GM18502 (cell line): ENCODE measurements at regions not wholly inside any gene's neighbourhood (a gene's known extent, or its start where the extent isn't known, plus 50 kb on each side); places are given as distances from the start of the nearest gene placed in this dataset.
"Not testable (repeated sequence)": the region's sequence is repeated elsewhere in the genome, so short reads cannot be mapped to it uniquely, and the experiment has no call there.

Experiments used
- ATAC-seq: cut with Tn5 transposase; IDR thresholded peaks from one replicate; pipeline ENCODE4 v1.9.1; 2021; ENCODE audit warnings: mild to moderate bottlenecking; ENCODE audit not compliant: unreplicated experiment, poor library complexity

DNA sequence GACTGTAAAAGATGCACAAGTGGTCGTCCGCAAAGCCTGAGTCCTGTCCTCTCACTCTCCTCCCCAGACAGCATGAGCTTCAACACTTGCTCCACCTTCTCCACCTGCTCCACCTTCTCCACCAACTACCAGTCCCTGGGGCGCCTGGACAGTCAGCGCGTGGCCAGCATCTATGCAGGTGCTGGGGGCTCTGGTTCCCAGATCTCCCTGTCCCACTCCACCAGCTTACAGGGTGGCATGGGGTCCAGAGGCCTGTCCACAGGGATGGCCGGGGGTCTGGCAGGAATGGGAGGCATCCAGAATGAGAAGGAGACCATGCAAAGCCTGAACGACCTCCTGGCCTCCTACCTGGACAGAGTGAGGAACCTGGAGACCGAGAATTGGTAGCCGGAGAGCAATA is 162.2 kb upstream of the NT5E start:
- no peak for ATAC-seq

DNA sequence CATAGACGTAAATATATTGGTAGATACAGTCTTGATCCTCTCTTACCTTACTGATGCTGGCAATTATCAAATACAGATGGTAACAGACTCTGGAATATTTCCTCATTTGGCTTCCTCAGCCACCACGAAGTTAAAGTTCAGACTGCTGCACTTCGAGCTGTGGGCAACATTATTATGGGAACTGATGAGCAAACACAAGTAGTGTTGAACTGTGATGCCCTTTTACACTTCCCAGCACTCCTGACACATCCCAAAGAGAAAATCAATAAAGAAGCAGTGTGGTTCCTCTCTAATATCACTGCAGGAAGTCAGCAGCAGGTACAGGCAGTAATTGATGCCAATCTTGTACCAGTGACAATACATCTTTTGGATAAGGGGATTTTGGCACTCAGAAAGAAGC is 162.7 kb upstream of the NT5E start:
- no peak for ATAC-seq

DNA sequence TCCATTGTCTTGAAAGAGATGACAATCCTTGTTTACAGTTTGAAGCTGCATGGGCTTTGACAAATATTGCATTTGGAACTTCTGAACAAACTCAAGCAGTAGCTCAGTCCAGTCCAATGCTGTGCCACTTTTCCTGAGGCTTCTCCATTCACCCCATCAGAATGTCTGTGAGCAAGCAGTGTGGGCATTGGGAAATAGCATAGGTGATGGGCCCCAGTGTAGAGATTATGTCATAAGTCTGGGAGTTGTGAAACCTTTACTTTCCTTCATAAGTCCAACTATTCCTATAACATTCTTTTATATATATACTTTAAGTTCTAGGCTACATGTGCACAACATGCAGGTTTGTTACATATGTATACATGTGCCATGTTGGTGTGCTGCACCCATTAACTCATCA is 163.4 kb upstream of the NT5E start:
- ATAC-seq, result not testable (repeated sequence)

DNA sequence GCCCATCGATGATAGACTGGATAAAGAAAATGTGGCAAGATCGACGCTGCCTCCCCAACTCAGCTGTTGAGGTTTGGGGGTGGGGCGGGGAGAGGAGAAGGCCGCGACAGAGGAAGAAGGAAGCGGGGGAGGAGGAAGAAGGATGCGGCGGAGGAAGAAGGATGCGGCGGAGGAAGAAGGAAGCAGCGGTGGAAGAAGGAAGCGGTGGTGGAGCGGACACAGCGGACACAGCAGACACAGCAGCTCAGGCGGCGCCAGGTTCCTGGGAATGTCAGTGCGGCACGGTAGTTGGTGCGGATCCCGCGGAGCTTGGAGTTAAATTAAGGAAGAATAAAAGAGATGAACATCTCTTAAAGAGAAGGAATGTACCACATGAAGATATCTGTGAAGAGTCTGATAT is 163.9 kb upstream of the NT5E start:
- no peak for ATAC-seq

DNA sequence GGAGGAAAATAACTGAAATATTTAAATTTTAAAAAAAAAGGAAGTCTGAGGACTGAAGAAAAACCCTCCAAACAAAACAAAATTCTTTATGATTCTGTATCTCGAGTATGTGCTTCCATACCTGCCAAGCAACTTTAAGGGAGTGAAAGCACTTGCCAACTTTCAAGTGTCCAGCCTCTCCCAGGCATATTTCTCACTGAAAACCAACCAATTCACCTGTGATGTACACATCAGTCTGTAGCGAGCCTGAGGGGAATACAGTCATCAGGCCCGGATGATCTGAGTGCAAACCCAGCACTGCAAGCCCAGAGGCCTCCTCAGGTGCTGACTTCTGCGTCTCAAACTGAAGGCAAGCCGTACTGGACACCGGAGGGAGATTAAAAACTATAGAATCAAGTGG is 164.8 kb upstream of the NT5E start:
- ATAC-seq, result no peak

DNA sequence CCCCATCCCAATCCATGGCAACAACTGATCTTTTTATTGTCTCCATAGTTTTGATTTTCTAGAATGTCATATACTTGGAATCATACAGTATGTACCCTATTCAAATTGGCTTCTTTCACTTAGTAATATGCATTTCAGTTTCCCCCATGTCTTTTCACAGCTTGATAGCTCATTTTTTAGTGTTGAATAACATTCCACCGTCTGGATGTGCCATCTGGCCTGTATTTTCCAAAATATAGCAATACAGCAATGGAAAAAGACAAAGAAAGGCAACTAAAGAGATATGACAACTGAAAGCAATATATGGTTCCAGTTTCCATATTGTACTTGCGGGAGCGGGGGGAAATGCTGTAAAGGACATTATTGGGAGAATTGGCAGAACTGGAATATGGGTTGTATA is 166.4 kb upstream of the NT5E start:
- ATAC-seq, result no peak

DNA sequence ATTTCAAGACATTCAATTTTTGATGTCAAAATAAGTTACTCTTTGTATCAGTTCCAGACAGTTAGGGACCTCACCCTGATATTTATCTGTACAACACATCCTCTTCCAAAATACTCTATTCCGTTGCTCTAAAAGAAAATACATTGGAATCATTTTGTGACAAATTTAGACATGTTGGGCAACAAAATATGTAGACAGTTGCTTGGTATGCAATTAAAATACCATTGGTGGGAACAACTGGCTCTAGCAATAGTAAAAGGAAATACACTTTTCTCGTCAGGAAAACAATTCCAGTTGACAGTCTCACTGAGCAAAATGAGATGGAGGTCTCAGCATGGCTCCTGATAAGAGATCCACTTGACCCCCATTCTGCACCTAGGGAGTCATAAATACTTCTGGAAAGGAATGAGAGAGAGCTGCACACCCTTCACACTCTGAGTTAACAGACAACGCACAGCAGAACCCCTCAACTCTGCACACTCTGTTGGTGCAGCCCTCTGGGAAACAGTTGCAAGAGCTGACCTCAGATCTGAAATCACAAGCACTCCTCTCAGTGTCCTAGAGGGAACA is 171.3 kb upstream of the NT5E start:
- no peak for ATAC-seq

DNA sequence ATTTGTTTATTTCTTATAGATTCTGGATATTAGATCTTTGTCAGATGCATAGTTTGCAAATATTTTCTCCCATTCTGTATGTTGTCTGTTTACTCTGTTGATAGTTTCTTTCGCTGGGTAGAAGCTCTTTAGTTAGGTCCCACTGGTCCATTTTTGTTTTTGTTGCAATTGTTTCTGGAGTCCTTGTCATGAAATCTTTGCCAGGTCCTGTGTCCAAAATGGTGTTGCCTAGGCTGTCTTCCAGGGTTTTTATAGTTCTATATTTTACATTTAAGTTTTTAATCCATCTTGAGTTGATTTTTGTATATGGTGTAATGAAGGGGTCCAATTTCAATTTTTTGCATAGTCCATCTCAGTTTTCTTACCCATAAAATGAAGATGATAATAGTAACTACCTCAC is 173.9 kb upstream of the NT5E start:
- not testable (repeated sequence) for ATAC-seq

DNA sequence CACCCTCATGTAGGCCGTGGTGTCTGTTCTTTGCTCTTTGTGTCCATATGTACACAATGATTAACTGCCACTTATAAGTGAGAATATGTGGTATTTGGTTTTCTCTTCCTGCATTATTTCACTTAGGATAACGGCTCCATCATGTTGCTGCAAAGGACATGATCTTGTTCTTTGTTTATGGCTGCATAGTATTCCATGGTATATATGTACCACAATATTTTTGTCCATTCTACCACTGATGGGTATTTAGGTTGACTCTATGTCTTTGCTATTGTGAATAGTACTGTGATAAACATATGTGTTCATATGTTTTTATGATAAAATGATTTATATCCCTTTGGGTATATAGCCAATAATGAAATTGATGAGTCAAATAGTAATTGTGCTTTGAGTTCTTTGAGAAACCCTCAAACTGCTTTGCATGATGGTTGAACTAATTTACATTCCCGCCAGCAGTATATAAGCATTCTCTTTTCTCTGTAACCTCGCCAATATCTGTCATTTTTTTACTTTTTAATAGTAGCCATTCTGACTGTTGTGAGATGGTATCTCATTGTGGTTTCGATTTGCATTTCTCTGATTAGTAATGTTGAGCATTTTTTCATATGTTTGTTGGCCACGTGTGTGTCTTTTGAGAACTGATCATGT is 174.4 kb upstream of the NT5E start:
- no peak for ATAC-seq

DNA sequence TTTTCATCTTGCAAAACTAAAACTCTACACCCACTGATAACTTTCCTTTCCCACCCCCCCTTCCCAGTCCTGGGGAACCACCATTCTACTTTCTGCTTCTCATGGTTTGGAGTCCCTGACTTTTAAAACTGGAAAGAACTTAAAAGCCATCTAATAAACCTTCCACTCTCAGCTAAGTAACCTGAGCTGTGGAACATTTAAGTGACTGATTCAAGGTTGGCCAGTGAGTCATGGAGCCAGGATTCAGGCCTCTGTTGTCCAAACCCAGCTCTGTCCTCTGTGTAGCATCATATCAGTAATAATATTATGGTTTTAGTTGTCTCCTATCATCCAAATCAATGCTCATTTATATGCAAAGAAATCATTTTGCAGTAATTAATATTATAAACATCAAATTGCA is 176.0 kb upstream of the NT5E start:
- ATAC-seq, result no peak

DNA sequence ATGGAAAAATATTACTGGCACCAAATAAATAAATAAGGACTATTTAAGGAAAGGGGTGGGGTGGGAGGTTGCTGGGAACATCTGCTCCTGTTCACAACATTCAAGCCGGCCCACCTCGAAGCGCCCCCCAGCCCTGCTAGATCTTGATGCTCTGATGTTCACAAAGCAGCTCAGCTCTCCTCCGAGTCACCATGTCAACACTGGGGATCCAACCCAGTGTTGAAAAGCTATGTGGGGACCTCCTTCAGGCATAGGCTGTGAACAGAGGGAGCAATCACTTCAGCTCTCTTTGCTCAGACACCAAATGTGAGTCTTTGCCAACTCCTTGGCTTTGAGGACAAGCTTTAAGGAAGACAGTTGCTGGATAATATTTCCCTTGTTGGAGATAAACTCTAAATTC is 176.8 kb upstream of the NT5E start:
- no peak for ATAC-seq

DNA sequence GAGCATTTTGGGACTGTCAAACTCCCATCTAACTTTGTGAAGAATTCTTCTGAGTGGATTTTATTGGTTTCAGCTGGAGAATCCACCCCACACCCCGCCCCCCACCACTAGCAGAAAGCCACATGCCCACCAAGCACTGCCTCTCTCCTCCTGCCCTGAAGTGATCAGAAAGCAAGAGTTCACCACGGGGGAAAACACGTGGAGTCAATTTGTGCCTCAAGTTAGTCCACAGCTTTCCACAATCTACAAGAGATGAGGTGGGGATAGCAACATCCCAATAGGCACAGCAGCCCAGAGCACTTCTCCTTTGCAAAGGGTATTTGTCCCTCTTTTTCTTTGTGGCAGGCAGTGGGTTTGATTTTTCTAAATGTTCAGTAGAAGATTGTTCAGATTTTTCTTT is 177.3 kb upstream of the NT5E start:
- ATAC-seq, result no peak

DNA sequence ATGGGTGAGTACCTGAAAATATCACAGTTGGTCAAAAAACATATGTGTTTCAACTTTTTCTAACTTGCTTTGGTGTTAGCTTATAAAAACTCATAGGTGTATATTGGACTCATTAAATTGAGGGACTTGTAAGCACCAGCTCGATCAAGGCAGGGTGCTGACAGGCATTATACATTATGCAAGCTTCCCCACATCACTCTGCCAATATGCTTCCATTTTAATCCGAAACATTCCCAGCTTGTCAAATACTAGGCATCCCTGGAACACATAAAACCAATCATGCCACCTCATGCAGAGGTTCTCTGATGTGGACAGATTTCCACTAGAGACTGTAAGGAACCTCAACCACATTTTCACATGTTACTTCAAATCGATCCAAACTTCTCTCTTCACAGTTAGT is 187.3 kb upstream of the NT5E start:
- no peak for ATAC-seq

DNA sequence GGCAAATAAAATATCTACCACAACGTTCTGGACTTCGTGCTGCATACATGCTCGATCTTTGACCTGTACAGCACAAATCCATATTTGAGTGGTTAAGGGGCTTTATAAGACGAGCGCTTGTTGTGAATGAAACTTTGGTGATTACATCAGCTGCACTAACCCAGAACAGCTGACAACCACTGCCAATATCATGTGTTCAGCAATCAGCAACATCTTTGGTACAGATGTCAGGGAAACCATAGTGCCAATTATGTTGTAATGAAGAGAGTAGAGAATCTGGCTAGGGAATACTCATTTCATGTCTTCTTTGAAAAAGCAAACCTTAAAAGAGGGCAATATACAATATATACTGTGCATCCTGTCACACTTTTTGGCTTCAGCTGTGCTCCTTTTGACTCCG is 188.6 kb upstream of the NT5E start:
- no peak for ATAC-seq

DNA sequence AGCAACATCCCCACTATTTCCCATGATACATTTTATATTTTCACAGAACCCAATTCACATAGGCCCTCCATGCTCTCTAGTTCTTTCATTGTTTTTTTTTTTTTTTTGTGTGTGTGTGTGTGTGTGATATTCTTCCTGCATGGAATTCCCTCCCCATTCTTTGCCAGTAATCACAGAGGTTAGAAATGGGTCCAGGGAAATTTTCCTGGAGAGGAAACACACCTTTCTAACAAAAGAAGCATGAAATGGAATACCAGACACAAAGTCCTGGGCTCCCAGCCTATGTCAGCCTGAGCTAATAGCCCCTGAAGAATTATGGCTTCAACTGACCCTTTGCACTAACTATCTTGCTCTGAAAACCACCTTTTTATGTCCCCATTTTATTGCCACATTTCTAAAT is 194.2 kb upstream of the NT5E start:
- ATAC-seq, result no peak

DNA sequence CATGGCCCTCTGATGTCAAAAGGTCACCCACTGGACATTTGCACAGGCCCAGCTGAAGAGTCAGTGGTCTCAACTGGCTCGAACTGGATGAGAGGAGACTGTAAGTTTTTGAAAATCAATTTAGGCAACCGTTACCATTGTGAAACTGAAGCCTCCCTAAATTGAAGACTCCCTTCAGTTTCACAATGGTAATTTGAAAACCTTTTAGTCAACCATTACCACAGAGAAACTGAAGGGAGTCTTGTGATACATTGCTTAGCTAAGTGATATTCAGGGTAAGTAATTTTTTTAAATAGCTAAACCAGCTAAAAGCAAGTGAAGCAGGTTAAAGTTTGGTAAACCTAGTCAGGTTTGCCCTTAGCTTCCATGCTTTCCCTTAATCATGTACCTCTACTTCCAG is 197.3 kb upstream of the NT5E start:
- no peak for ATAC-seq

DNA sequence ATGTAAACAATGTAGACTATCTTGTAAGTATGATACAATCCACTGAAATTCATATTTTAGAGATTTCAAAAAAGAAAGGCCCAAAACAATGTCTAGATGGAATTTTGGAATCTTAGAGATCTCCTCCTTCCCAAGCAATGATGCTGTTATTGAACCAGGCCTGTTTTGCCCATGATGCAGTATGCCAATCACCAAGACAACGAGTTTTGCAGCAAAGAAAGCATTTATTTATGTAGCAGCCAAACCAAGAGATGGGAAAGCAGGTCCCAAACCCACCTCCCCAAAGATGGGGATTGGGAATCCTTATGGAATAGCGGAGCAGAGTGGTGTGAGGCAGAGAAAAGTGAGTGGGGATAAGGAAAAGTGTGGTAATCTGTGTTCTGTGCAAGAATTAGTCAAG is 197.8 kb upstream of the NT5E start:
- ATAC-seq, result no peak

DNA sequence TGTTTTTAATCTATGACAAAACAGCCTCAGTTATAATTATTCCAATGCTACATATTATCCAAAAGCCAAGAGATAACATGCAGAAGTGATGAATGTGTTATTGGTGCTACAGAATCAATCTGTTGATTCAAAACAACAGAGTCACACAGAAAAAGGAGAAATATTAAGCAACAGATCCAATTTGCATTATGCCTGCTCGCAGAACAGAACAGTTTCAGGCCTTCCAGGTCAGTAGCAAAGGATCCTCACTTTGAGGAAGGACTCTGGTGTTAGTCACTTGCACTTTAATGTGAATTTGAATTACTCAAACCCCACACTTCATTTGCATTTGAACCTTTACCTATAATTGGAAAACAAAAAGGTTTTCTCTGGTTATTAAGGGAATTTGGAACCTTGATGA is 198.6 kb upstream of the NT5E start:
- no peak for ATAC-seq

DNA sequence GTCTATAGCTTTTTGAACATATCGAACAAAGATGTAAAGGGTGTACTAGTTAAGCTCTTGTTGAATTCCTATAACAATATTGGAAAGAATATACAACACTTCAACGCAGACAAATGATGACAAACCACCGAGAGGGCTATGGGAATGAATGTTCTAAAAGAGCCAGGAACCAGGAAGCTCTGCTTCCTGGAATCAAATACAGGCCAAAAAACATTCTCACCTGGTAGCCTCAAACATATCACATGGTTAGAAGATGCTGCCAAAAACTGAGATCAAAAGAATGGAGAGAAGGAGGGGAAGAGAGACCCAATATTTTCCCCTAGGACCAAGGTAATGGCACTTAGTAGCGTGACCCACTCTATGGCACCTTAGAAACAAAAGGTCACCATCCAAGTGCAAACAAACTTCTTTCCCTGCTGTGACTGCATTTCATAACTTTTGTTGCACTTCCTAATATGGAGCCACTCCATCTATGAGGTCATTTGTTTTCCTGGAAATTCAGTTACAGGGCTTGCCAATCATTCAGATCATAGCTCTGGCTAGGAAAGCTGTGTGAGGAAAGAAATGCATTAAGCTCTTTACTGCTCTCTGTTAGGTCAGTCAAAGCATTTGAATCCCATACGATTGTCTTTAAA is 199.2 kb upstream of the NT5E start:
- ATAC-seq, result no peak

DNA sequence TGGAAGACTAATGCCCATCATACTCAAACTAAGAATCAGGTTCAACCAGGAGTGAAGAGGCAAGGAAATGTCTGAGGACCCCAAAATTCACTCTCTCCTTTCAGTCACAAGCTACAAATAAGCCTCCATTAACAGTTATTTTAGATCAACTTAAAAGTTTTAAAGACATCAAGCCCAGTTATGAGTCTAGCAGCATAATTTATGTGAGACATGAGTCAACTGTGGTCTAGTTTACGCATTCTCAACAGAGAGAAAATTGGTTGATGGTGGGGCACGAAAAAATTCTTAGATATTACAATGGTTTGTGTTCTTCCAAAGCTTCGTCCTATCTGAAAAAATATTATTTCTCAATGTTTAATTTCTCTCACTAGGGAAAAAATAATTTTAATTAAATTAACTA is 204.9 kb upstream of the NT5E start:
- ATAC-seq, result no peak

DNA sequence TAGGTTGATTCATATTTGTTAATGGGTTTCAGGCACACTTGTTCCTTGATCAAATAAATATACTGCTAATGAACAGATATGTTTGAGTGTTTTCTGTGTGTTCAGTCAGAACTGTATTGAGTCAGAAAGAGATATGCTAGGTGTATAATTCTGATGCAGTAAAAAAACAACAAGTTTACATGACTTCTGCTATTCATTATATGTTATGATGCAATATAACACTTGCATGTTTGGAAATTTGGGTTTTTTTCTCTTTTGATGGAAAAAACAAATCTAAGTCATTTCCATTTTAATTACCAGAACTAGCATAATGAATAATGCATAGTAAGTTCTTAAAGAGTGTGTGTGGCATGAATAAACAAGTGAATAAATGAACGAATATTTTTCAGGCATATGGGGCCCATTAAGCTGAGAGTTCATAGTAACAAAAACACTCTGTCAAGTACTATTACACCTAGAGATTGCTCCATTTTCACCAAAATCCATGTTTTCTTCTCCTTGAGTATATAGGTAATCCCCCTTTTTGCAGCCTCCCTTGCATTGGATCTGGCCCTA is 208.3 kb upstream of the NT5E start:
- ATAC-seq, result no peak

DNA sequence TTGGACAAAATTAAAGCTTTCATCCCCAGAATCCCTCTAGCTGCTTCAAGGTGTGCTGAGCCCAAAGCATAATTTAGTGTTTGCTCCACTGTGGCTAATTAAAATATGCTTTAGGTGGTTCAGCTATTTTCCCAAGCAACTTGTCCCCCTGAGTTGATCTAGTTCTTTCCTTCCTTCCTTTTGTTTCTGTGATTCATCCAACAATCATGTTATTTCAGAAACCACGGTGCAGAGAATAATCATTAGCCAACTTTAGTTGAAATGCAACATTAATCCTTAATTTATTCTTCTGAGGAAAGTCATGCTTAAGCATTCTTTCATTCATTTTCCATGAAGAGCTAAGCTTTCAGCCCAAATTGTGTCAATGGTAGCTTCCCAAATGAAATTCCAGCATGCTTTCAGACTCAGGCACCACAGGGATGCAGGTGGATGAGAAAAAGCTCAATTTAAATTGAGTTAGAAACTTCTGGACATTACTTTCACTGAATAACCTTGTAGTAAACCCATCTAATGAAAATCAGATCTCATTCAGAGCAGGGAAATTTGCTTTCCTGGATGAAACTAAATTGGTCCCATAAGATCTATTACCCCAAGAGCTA is 209.0 kb upstream of the NT5E start:
- no peak for ATAC-seq
